C4-2B (cell line): ENCODE measurements at regions not wholly inside any gene's neighbourhood (a gene's known extent, or its start where the extent isn't known, plus 50 kb on each side); places are given as distances from the start of the nearest gene placed in this dataset.

Source experiments
- H3K27ac ChIP-seq: fragments of 450-650 bp; 2 replicates; pipeline ENCODE4 v1.5.1; 2017
- ZFX ChIP-seq: fragments of 450-650 bp; IDR thresholded peaks from 2 replicates; pipeline ENCODE4 v1.6.1; 2017
- TF ChIP-seq, protein P1 (sequence below): fragments of 450-650 bp; conservative IDR thresholded peaks from 2 replicates; pipeline ENCODE4 v1.5.1; 2017; ENCODE audit warnings: mild to moderate bottlenecking

DNA sequence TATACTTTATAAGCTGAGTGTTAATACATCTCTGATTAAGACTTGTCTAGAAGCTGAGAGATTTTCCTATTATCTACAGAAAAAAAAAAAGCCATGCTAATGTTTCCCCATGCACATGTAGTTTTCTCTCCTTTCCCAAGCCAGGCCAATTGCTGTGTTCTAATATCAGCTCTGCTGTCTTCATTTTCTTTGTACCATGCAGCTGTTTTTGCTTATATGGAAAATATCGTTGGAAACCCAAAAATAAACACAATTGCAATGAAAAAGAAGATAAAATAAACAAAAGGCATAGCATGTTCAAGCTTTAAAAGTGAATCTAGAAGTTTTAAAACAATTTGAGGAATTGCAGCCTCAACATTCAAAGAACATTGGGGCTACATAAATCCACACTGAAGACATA, 817.4 kb upstream of the ACVR2A start:
- no peak for TF ChIP-seq ZFX
- TF ChIP-seq, protein P1, sequence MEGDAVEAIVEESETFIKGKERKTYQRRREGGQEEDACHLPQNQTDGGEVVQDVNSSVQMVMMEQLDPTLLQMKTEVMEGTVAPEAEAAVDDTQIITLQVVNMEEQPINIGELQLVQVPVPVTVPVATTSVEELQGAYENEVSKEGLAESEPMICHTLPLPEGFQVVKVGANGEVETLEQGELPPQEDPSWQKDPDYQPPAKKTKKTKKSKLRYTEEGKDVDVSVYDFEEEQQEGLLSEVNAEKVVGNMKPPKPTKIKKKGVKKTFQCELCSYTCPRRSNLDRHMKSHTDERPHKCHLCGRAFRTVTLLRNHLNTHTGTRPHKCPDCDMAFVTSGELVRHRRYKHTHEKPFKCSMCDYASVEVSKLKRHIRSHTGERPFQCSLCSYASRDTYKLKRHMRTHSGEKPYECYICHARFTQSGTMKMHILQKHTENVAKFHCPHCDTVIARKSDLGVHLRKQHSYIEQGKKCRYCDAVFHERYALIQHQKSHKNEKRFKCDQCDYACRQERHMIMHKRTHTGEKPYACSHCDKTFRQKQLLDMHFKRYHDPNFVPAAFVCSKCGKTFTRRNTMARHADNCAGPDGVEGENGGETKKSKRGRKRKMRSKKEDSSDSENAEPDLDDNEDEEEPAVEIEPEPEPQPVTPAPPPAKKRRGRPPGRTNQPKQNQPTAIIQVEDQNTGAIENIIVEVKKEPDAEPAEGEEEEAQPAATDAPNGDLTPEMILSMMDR: no peak
- H3K27ac ChIP-seq: no peak overlapping the region

GRCh38 chr2:147026664-147027295, 818.0 kb upstream of the ACVR2A start:
- TF ChIP-seq ZFX: no peak
- TF ChIP-seq, protein P1: no peak

GRCh38 chr2:147025646-147026585, 818.9 kb upstream of the ACVR2A start:
- no peak for TF ChIP-seq ZFX
- TF ChIP-seq, protein P1: no peak
- no peak overlapping the region for H3K27ac ChIP-seq

More at GRCh38 chr2:147026664-147027295, 818.0 kb upstream of the ACVR2A start:
- H3K27ac ChIP-seq: no peak overlapping the region

DNA sequence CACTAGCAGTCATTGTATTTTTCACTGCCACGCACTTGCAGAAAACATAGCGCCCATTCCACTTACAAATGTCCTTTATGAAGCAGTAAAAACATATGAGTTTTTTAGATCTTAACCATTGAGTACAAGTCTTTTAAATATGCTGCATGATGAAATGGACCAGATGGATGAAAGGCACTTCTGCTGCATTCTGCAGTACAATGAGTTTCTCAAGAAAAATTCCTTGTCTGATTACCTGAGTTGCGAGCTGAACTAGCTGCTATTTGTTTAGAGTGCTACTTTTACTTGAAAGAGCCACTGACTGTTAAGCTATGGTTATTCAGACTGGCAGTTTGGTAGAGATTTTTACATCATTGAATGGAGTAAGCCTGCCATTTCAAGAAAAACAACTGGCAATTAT, 825.5 kb upstream of the ACVR2A start:
- no peak overlapping the region for H3K27ac ChIP-seq
- TF ChIP-seq ZFX: no peak
- TF ChIP-seq, protein P1: no peak

- TF ChIP-seq, protein P1: no peak
- TF ChIP-seq ZFX: no peak
- H3K27ac ChIP-seq: no peak overlapping the region
Measured at GRCh38 chr2:147017951-147018645, 826.7 kb upstream of the ACVR2A start.

GRCh38 chr2:147016181-147016580, 828.6 kb upstream of the ACVR2A start:
- H3K27ac ChIP-seq: no peak overlapping the region
- no peak for TF ChIP-seq ZFX
- TF ChIP-seq, protein P1: no peak

DNA sequence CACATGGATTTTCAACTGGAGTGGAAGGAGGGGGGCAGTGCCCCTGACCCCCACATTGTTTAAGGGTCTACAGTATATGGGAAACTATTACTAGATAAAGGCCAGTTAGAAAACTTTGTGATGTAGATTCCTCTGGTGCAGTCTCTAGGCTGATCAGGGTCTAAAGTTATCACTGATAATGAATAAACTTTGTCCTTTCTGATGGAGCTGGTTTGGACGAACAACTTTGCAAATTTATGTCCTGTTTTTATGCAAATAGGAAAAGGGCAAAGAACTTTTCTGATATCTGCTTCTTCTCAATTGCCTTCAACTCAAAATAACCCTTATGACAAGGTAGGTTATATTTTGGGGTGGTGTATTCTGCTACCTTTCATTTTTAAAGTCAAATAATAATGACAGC, 829.2 kb upstream of the ACVR2A start:
- TF ChIP-seq ZFX: no peak
- TF ChIP-seq, protein P1: no peak
- no peak overlapping the region for H3K27ac ChIP-seq
